ENCODE measurements at regions not wholly inside any gene's neighbourhood (a gene's known extent, or its start where the extent isn't known, plus 50 kb on each side); places are given as distances from the start of the nearest gene placed in this dataset.

- ATAC-seq (no peak), DNase-seq (no peak)
Observed at GRCh38 chr7:98565103-98565502, 52.0 kb upstream of the NPTX2 start.

DNA sequence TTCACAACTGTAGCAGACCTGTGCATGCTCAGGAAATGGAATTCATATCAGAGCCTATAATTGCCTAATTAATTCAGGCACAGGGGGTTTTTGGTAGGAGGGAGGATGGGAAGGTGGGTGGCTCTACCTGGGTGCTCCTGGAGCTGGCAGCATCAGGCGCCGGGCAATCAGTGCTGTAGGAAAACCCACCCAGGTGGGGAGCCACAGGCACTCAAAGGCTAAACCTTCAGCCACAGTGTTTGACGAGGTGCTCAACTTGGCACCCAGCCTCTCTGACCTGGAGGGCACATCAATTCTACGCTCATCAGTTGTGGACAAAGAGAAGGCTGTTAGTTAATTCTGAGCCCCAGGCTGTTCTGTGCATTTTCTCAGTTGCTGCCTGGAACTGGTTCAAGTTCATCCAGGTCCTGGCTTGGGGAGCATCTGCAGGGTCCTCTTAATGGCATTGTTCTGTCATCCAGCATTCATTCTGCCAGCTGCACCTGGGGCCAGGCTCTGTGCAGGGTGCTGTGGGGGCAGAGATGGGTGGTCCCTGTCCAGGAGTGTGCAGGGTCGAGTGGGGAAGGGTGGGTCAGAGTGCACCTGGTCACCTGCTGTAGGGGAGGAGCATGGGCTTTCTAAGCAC is 54.1 kb upstream of the NPTX2 start:
- ATAC-seq: no peak
- DNase-seq: no peak

- DNase-seq (no peak), ATAC-seq (no peak)
Observed at GRCh38 chr7:98562381-98562823, 54.7 kb upstream of the NPTX2 start.

DNA sequence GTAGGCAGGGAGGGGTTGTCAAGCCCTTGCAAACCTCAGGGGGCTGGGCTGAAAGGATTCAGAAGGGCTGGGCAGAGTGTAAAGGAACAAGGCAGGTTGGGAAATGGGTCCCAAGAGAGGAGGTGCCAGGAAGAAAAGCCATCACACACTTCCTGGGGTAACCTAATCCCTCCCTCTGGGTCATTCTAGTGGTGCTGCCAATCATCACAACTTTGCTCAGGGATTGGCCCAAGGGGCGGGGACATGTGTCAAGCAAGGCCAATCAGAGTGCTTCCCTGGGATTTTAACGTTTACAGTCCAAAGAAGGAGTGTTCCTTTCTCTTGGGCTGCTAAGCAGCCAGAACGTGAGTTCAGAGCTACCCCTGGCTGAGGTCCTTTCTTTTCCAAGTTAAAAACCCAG is 57.1 kb upstream of the NPTX2 start:
- no peak for ATAC-seq
- no peak for DNase-seq

- ATAC-seq (no peak), DNase-seq (no peak)
Observed at GRCh38 chr7:98559219-98559618, 57.9 kb upstream of the NPTX2 start.

DNA sequence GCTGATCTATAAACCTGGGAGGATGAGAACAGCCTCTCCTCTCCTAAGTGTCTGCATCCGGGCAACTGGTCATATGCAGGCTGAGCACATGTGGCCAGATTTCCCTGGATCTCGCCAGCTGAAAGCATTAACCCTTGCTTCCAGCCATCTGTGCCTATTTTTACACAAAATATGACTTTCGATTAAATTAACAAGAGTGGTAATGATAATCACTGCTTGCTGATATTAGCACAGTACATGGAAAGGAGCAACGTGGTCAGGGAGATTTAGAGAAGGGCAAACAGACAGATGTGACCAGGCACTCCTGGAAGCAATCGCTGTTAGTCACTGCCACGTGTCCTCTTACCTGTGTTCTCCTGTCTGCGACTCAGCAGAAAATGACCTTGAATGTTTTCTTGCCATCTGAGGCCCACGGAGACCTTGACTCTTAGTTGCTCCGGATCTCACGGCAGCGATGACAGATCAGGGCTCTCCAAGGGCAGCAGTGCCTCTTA is 59.5 kb upstream of the NPTX2 start:
- no peak for DNase-seq
- no peak for ATAC-seq

DNA sequence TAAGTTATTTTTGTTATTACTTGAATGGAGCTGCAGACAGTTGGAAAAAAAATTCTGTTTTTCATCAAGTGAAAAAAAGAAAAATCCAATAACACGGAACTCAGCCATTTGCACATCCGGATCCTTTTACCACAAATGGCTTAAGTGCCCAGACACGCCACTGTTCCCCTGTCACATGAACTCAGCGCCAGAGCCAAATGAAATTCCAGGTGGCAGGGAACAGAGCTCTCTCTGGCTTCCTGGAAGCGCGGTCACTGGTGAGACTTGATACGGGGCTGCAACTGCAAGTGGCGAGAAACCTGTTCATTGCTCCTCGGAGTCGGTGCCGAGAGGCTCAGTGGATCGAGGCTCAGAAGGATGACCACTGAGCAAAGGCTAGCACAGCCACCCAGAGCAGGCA is 60.8 kb upstream of the NPTX2 start:
- ATAC-seq: no peak
- no peak for DNase-seq

DNA sequence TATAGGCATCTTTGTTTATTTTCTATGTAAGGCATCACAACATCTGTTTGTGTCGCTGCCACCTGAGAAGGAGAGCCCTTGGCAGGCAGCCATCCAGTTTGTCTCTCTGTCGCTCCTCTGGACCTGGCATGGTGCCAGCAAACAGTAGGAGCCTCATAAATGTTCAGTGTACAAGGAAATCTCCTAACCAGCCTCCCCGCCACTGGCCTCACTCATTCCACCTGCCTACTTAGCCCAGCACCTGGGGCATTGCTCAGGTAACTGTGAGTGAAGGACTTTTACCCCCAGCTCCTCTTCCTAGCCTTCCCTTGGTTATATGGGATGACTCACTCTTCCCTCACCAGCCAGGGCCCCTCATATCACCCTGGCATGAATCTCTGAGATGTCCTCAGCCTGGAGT is 61.7 kb upstream of the NPTX2 start:
- ATAC-seq (no peak), DNase-seq (no peak)

DNA sequence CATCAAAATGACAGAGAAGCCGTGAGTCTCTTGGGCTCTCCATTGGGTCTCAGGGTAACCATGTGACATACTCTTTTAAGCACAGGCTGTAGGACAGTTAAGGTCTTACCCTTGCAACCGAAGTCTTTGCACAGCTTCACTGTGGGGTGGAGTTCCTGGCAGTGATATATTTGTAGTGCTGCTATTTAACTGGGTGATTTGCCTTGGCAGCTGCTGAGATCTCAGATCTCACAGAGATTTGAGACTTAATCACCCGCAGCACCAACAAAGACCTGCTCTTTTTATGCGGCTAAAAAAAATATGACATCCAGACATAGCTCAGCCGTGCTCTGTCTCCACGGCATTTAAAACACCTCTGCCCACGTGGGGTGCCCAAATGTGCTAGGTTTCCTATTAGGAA is 63.4 kb upstream of the NPTX2 start:
- no peak for DNase-seq

GRCh38 chr7:98551611-98552273 is 65.3 kb upstream of the NPTX2 start:
- no peak for DNase-seq
- ATAC-seq: no peak

More for the DNA sequence above, 63.4 kb upstream of the NPTX2 start:
- no peak for ATAC-seq

- DNase-seq (no peak), ATAC-seq (no peak)
Observed at GRCh38 chr7:98548971-98549370, 68.1 kb upstream of the NPTX2 start.

GRCh38 chr7:98548370-98548769 is 68.7 kb upstream of the NPTX2 start:
- no peak for DNase-seq
- ATAC-seq: no peak

- no peak for ATAC-seq
Observed at GRCh38 chr7:98541101-98541500, 76.0 kb upstream of the NPTX2 start.

GRCh38 chr7:98539865-98540264 is 77.2 kb upstream of the NPTX2 start:
- ATAC-seq (no peak), DNase-seq (no peak)

More at GRCh38 chr7:98541101-98541500, 76.0 kb upstream of the NPTX2 start:
- no peak for DNase-seq

- DNase-seq (no peak), ATAC-seq (no peak)
Observed at GRCh38 chr7:98536803-98537202, 80.3 kb upstream of the NPTX2 start.

DNA sequence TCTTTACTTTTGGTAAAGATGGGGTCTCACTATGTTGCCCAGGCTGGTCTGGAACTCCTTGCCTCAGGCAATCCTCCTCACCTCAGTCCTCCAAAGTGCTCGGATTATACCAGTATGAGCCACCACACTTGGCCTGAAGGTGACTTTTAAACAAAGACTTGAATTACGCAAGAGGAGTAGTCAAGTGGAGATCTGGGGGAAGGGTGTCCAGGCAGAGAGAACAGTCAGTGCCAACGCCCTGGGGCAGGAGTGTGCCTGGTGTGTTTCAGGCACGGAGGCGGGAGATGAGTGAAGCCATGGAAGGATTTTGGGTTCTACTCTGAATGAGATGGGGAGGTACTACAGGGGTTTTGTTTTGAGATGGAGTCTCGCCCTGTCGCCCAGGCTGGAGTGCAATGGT is 82.6 kb upstream of the NPTX2 start:
- no peak for ATAC-seq
- no peak for DNase-seq

GRCh38 chr7:98531717-98532116 is 85.4 kb upstream of the NPTX2 start:
- ATAC-seq (no peak), DNase-seq (no peak)

- ATAC-seq (no peak), DNase-seq (no peak)
Observed at GRCh38 chr7:98528079-98528478, 89.0 kb upstream of the NPTX2 start.

- no peak for ATAC-seq
- DNase-seq: no peak
Observed at GRCh38 chr7:98526059-98526458, 91.0 kb upstream of the NPTX2 start.

DNA sequence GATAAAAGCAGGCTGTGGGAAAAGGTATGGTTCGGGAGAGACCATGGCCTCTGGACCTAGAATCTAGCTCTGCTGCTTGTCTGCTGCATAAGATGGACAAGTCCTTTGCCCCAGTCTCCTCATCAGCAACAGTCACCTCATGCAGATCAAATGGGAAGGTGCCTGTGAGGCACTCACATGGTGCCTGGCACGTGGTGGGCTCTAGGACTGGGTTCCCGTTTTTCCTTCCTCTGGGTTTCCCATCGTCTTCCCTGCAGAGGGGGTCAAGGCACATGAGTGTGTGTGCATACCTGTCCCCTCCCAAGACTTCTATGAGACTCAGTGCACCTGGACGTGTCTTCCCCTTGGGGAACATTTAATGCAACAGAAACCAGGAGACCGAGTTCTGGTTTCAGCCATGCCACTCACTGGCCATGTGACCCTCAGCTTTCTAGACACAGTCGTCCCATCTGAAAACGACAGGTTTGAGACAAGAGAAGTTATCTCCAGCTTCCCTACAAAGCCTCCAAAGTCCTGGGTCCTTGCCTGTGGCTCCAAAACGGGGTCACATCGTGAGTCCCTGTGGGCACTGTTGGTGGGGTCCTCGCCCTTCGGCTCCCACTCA is 95.9 kb upstream of the NPTX2 start:
- no peak for ATAC-seq
- no peak for DNase-seq

GRCh38 chr7:98520356-98520951 is 96.6 kb upstream of the NPTX2 start:
- no peak for ATAC-seq
- DNase-seq: peak; percentile 8

DNA sequence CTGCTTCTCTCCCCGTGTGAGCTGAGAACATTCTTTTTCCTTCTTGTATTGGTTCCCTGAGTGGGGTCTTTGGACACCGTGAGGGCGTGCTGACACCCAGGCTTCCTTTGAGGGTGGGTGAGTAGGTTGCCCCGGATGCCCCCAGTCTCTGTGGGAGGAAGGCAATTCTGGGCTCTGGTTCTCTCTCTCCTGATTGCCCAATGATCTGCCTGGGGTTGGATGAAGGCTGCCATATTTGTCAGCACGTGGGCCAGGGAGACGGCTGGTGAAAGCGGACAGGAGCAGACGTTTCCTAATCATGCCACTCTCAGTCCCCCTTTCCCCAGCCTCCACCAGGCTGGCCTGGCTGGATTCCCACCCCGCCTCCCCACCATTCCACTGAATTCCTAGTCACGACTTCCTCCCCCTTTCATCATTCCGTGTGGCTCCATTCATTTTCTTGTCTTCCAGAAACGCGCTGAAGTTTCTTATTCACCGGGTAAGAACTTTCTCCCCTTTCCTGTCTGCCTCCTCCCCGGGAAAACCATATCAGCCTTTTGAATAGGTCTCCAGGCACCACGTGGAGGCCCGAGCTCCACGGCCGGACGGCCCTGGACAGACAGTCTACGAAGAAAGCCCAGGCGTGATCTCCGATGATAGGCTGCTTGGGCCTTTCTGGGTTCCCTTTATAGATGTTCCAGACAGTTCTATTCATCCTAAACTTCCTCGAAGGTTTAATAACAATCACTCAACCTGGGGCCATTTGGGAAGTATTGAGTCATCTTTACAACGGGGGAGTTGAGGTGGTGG is 98.7 kb upstream of the NPTX2 start:
- ATAC-seq (no peak), DNase-seq (no peak)

All from stimulated activated naive CD8-positive, alpha-beta T cell treated with anti-CD3 and anti-CD28 coated beads, Interleukin-15, Interleukin-2, amounts not matched to agents 100 U/mL and 50 U/mL, for 24 hours (primary cell).